SK-N-SH treated with all-trans-retinoic acid at 6 μM for 48 hours (cell line): ENCODE measurements at regions not wholly inside any gene's neighbourhood (a gene's known extent, or its start where the extent isn't known, plus 50 kb on each side); places are given as distances from the start of the nearest gene placed in this dataset.

Source experiments
- ATAC-seq: fragments of 200-7000 bp; cut with Tn5 transposase; 3 replicates; pipeline ENCODE4 v1.9.1; 2020; ENCODE audit warnings: mild to moderate bottlenecking, moderate library complexity
- ARNTL ChIP-seq: fragments of 450-650 bp; formaldehyde crosslinking; IDR thresholded peaks from 2 replicates; pipeline ENCODE4 v1.5.0; 2020; ENCODE audit warnings: low read depth, mild to moderate bottlenecking, moderate library complexity, borderline replicate concordance
- CREB5 ChIP-seq: fragments of 250-450 bp; sonication (Bioruptor Pico); IDR thresholded peaks from 2 replicates; pipeline ENCODE4 v1.5.1; 2020; ENCODE audit warnings: low read depth, mild to moderate bottlenecking, moderate library complexity
- CSDC2 ChIP-seq: fragments of 250-450 bp; sonication (Bioruptor Pico); IDR thresholded peaks from 2 replicates; pipeline ENCODE4 v1.5.0; 2020; ENCODE audit warnings: mild to moderate bottlenecking, moderate library complexity
- CSRNP3 ChIP-seq: fragments of 250-450 bp; sonication (Bioruptor Pico); IDR thresholded peaks from 2 replicates; pipeline ENCODE4 v1.5.1; 2021; ENCODE audit warnings: mild to moderate bottlenecking, moderate library complexity
- ESRRG ChIP-seq: fragments of 250-450 bp; sonication (Bioruptor Pico); IDR thresholded peaks from 2 replicates; pipeline ENCODE4 v1.6.1; 2021; ENCODE audit warnings: mild to moderate bottlenecking
- ISL1 ChIP-seq: fragments of 250-450 bp; sonication (Bioruptor Pico); IDR thresholded peaks from 2 replicates; pipeline ENCODE4 v2.1.2; 2022; ENCODE audit warnings: mild to moderate bottlenecking, moderate library complexity
- OSR1 ChIP-seq: fragments of 250-450 bp; sonication (Bioruptor Pico); IDR thresholded peaks from 2 replicates; pipeline ENCODE4 v1.8.0; 2022; ENCODE audit warnings: moderate library complexity, mild to moderate bottlenecking, inconsistent platforms
- POU6F1 ChIP-seq: fragments of 250-450 bp; sonication (Bioruptor Pico); IDR thresholded peaks from 2 replicates; pipeline ENCODE4 v1.8.0; 2021; ENCODE audit warnings: low read depth, mild to moderate bottlenecking, moderate library complexity, borderline replicate concordance
- PPARA ChIP-seq: fragments of 250-450 bp; sonication (Bioruptor Pico); IDR thresholded peaks from 2 replicates; pipeline ENCODE4 v1.5.0; 2020; ENCODE audit warnings: mild to moderate bottlenecking, borderline replicate concordance
- SNAI2 ChIP-seq: fragments of 250-450 bp; sonication (Bioruptor Pico); IDR thresholded peaks from 2 replicates; pipeline ENCODE4 v1.5.0; 2020; ENCODE audit warnings: mild to moderate bottlenecking, moderate library complexity
- TSHZ2 ChIP-seq: fragments of 250-450 bp; sonication (Bioruptor Pico); IDR thresholded peaks from 2 replicates; pipeline ENCODE4 v1.5.0; 2020; ENCODE audit warnings: mild to moderate bottlenecking, moderate library complexity
- ZC3H10 ChIP-seq: fragments of 250-450 bp; sonication (Bioruptor Pico); IDR thresholded peaks from 2 replicates; pipeline ENCODE4 v1.5.1; 2021; ENCODE audit warnings: mild to moderate bottlenecking, moderate library complexity
- ZFP3 ChIP-seq: fragments of 250-450 bp; sonication (Bioruptor Pico); IDR thresholded peaks from 2 replicates; pipeline ENCODE4 v1.5.0; 2020; ENCODE audit warnings: mild to moderate bottlenecking, moderate library complexity
- ZNF565 ChIP-seq: fragments of 450-650 bp; formaldehyde crosslinking; conservative IDR thresholded peaks from 2 replicates; pipeline ENCODE4 v1.5.0; 2020; ENCODE audit warnings: low read depth, mild to moderate bottlenecking, moderate library complexity
- ZNF70 ChIP-seq: fragments of 450-650 bp; formaldehyde crosslinking; IDR thresholded peaks from 2 replicates; pipeline ENCODE4 v1.5.0; 2020; ENCODE audit warnings: mild to moderate bottlenecking, moderate library complexity
- ZNF8 ChIP-seq: fragments of 450-650 bp; formaldehyde crosslinking; IDR thresholded peaks from 2 replicates; pipeline ENCODE4 v1.5.0; 2020; ENCODE audit warnings: mild to moderate bottlenecking, moderate library complexity

- no peak for ATAC-seq
Measured at GRCh38 chr2:216920937-216921456, 61.1 kb upstream of the TNP1 start.

DNA sequence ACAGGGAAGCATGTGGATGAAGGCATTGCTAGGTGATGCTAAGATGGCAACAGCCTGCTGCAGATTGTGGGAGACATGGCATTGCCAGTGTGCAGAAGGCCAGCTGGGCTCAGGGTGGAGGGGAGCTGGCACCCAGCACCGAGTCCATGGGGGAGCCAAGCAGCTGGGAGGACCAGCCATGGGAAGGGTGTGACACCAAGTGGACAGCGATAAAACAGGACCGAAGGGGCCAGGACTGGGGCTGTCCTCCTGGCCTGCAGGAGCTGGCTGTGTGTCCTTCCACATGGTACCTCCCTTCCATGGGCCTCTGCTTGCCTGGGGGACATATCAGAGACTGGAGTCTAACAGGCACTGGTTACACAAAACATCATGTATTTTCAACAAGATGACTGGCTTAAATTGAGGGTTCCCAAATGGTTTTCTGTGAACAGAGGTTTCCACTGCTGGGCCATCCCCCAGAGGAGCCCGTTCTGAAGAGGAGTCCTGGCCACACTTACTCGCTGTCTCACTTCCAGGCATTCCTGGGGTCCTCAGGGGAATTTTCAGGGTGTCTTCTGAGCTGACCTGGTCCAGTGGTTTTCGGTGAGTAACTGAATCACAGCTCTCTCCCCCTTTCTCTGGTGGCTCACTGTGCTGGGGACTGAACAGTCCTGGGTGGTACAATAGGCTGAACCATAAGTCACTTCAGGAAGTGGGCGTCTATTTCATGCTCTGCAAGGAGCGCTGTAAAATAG lies 60.4 kb upstream of the TNP1 start:
- ATAC-seq = no peak
- no peak for TF ChIP-seq CREB5
- TF ChIP-seq ZC3H10 (CRISPR knock-in tag) = no peak
- TF ChIP-seq ZNF565 (CRISPR knock-in tag) = no peak
- TF ChIP-seq ARNTL (CRISPR knock-in tag) = no peak
- TF ChIP-seq ESRRG (CRISPR knock-in tag) = no peak
- TF ChIP-seq PPARA (CRISPR knock-in tag) = no peak
- no peak for TF ChIP-seq TSHZ2 (CRISPR knock-in tag)
- TF ChIP-seq ZNF70 (CRISPR knock-in tag) = no peak
- no peak for TF ChIP-seq OSR1 (CRISPR knock-in tag)

More at GRCh38 chr2:216920937-216921456, 61.1 kb upstream of the TNP1 start:
- TF ChIP-seq CSRNP3 (CRISPR knock-in tag) (no peak), ZNF70 (CRISPR knock-in tag) (no peak), POU6F1 (no peak), ZFP3 (CRISPR knock-in tag) (no peak), CSDC2 (no peak), ISL1 (CRISPR knock-in tag) (no peak), ARNTL (CRISPR knock-in tag) (no peak), TSHZ2 (CRISPR knock-in tag) (no peak), CREB5 (no peak), ZNF8 (no peak), PPARA (CRISPR knock-in tag) (no peak), SNAI2 (no peak), ESRRG (CRISPR knock-in tag) (no peak)
- TF ChIP-seq, all 23 proteins: peak for 0
